Heart left ventricle (tissue), 16 donors: ENCODE measurements at regions not wholly inside any gene's neighbourhood (a gene's known extent, or its start where the extent isn't known, plus 50 kb on each side); places are given as distances from the start of the nearest gene placed in this dataset.

Source experiments
- ATAC-seq, 4 donors: fragments of 200-7000 bp; cut with Tn5 transposase; one replicate each; pipeline ENCODE4 v1.9.1; 2020 to 2022; ENCODE audit warnings: moderate library complexity in 4 of 4, mild to moderate bottlenecking in 3 of 4, moderate number of reproducible peaks in 1 of 4
- DNase-seq, 5 donors: peaks; one replicate each; pipeline ENCODE4 v3.0.0-alpha.2; 2020
- H3K27ac ChIP-seq, 12 donors: fragments of 200-600 bp; sonication (generic) in 4 of 12; one replicate each; pipeline versions ENCODE4 v1.5.0 to v1.8.0; 2016 to 2022; ENCODE audit warnings: mild to moderate bottlenecking in 2 of 12
- H3K27me3 ChIP-seq, 9 donors: fragments of 200-600 bp; sonication (generic) in 2 of 9; one replicate each; pipeline versions ENCODE4 v1.5.1 to v1.8.0; 2016 to 2022; ENCODE audit warnings: mild to moderate bottlenecking in 3 of 9
- H3K36me3 ChIP-seq, 9 donors: fragments of 200-600 bp; sonication (generic) in 2 of 9; one replicate each; pipeline versions ENCODE4 v1.5.0 to v1.8.0; 2018 to 2022; ENCODE audit warnings: mild to moderate bottlenecking in 2 of 9
- H3K4me1 ChIP-seq, 12 donors: fragments of 200-600 bp; sonication (generic) in 4 of 12; one replicate each; pipeline versions ENCODE4 v1.5.0 to v1.8.0; 2016 to 2022; ENCODE audit warnings: mild to moderate bottlenecking in 3 of 12
- H3K4me3 ChIP-seq, 12 donors: fragments of 200-600 bp; sonication (generic) in 4 of 12; one replicate each; pipeline versions ENCODE4 v1.5.0 to v1.8.0; 2017 to 2022; ENCODE audit warnings: mild to moderate bottlenecking in 9 of 12, moderate library complexity in 4 of 12
- H3K9me3 ChIP-seq, 12 donors: fragments of 200-600 bp; sonication (generic) in 4 of 12; one replicate each; pipeline versions ENCODE4 v1.5.0 to v1.8.0; 2016 to 2022; ENCODE audit warnings: mild to moderate bottlenecking in 1 of 12
- POLR2A ChIP-seq, 2 donors: fragments of 450-650 bp; IDR thresholded peaks; one replicate each; pipeline ENCODE4 v1.6.1; 2017; ENCODE audit warnings: antibody characterized with exemption in 2 of 2, mild to moderate bottlenecking in 2 of 2, moderate library complexity in 2 of 2
- WGBS, 4 donors: extraction: QIAGEN DNeasy Blood & Tissue Kit in 2 of 4; methylation state at CpG; one replicate each; pipeline versions ENCODE4 v1.1.5 to v1.1.7; 2013 to 2018; 5-methylcytosine and 5-hydroxymethylcytosine counted together
- intact Hi-C, 10 donors: fragments of 100-400 bp; cut with DNase I; formaldehyde crosslinking; loops; one replicate each; pipeline versions ENCODE4 v1.11.1 to v1.14.2; 2022
- TF ChIP-seq, protein P1 (sequence below), 12 donors: fragments of 200-600 bp; sonication (generic) in 4 of 12; IDR thresholded peaks; one replicate each; pipeline versions ENCODE4 v1.5.0 to v1.8.0; 2018 to 2022; ENCODE audit warnings: antibody characterized with exemption in 12 of 12, mild to moderate bottlenecking in 5 of 12
- donor health status: ischemic (EF 13 %, LVEDD 7.1; RV severe dilation, severe dysfunction).
- donor health status: healthy with polysubstance abuse.
- donor health status: DM: no; HTN: yes; CAD: no.
- donor health status: DM: no; HTN: no; CAD: no.
- donor health status: ischemic (EF 25% LVEDD 6.9; RV normal size, moderate dysfunction).
- donor health status: ischemic (EF 25% LVEDD 5.7; RV mildly dilated, moderate dysfunction).
- donor health status: healthy.
- donor health status: DM: yes; HTN: yes; CAD: no.
- donor health status: ischemic (EF 35%, LVEDD 5.7; RV mildly dilated, moderate dysfunction).
- donor health status: nonischemic (EF 11% LVEDD 7.7; RV severe dilation, severe dysfunction).
- donor health status: DM: yes; HTN: yes; CAD: no.
- donor health status: PGD.
- donor health status: ischemic (EF 29% LVEDD 5.4; RV normal size, mild dysfunction).
- donor health status: nonischemic (EF 23%, LVEDD 6.1; RV moderate dilation, normal function).

DNA sequence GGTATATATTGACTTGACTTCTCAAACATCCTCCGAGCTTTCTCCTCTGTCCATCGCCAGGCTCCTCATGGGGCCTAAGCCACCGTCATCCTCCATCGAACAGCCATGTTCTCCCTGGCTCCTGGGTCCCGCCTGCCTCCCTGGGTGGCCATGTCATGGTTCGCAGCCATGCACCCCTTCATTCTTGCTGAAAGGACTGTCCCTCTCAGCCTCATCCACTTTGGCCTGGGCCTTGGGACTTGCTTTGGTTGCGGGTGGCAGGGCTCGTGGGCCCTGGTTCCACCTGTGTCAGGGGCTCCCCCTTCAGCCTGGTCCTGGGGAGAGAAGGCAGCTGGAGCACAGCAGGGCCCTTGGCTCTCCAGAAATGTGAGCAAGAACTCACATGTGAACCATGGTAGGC, 183.8 kb downstream of the KATNAL1 start:
- ATAC-seq, result no peak

DNA sequence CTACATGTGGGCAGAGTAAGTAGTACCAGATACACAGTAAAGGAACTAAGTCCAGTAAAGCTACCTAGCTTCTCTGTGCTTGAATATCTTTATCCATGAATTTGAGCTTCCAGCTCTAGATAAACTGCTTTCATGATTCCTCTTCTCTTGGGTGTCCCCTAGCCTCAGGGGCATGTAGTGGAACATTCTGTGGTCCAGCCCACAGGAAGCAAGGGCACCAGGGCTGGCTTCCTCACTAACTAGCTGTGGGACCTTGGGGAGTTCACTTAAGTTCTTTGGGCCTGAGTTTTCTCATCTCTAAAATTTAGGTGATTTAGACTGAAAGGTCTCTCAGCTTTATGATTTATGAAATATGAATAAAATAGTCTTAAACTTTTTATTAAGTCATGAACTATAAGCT, 185.7 kb downstream of the KATNAL1 start:
- no peak for ATAC-seq
- no peaks in the 10 kb centered on the region for H3K9me3 ChIP-seq
- H3K27me3 ChIP-seq, result peaks cover 0 to 18% (median 0%) of the 10 kb centered on the region in 9 donors
- no peak for DNase-seq
- H3K4me1 ChIP-seq, result peaks cover 0 to under 1% (median 0%) of the 10 kb centered on the region in 12 donors
- no peak for TF ChIP-seq POLR2A (IDR thresholded peaks at IDR 0.05)
- TF ChIP-seq, protein P1, sequence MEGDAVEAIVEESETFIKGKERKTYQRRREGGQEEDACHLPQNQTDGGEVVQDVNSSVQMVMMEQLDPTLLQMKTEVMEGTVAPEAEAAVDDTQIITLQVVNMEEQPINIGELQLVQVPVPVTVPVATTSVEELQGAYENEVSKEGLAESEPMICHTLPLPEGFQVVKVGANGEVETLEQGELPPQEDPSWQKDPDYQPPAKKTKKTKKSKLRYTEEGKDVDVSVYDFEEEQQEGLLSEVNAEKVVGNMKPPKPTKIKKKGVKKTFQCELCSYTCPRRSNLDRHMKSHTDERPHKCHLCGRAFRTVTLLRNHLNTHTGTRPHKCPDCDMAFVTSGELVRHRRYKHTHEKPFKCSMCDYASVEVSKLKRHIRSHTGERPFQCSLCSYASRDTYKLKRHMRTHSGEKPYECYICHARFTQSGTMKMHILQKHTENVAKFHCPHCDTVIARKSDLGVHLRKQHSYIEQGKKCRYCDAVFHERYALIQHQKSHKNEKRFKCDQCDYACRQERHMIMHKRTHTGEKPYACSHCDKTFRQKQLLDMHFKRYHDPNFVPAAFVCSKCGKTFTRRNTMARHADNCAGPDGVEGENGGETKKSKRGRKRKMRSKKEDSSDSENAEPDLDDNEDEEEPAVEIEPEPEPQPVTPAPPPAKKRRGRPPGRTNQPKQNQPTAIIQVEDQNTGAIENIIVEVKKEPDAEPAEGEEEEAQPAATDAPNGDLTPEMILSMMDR (IDR thresholded peaks at IDR 0.05), result no peak
- no peak overlapping the region for H3K27ac ChIP-seq
- intact Hi-C loops, result no loop called here
- H3K4me3 ChIP-seq, result no peak overlapping the region
- no peaks in the 10 kb centered on the region for H3K36me3 ChIP-seq

More for the DNA sequence above, 183.8 kb downstream of the KATNAL1 start:
- Histone ChIP-seq H3K9me3 (no peaks in the 10 kb centered on the region), H3K36me3 (no peaks in the 10 kb centered on the region), H3K27ac (no peak overlapping the region), H3K4me3 (no peak overlapping the region), H3K27me3 (peaks cover 0 to 18% (median 0%) of the 10 kb centered on the region in 9 donors), H3K4me1 (peaks cover 0 to 7% (median 0%) of the 10 kb centered on the region in 12 donors)
- no peak for DNase-seq
- intact Hi-C loops, result no loop called here
- TF ChIP-seq POLR2A (IDR thresholded peaks at IDR 0.05), result no peak
- TF ChIP-seq, protein P1 (IDR thresholded peaks at IDR 0.05), result no peak
- 95 to 97% (median 96%) methylated on average over 7 to 8 of the region's 8 CpGs for WGBS, 4 donors

DNA sequence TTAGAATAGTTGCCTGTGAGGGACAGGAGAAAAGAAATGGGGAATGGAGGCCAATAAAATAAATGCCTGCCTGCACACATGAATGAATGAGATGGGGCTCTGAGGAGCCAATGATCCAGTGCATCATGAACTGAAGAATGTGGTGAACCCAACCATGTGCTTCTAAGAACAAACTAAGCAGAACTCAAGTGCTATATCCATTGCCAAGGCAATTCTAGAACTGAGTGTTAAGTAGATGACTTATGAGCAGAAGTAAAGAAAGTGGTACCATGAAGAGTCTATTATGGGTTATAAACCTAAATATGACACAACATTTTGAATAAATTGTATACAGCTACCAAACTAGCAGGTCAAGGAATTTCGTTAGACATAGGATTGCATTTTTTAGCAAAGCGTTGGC, 186.1 kb downstream of the KATNAL1 start:
- WGBS, 4 donors, result 64 to 92% (median 88%) methylated on average over 2 of the region's 2 CpGs
- TF ChIP-seq, protein P1 (IDR thresholded peaks at IDR 0.05), result no peak
- TF ChIP-seq POLR2A (IDR thresholded peaks at IDR 0.05), result no peak
- ATAC-seq (no peak), DNase-seq (no peak)
- no peak overlapping the region for H3K4me3 ChIP-seq
- no peaks in the 10 kb centered on the region for H3K9me3 ChIP-seq
- peaks cover 0 to 18% (median 0%) of the 10 kb centered on the region in 9 donors for H3K27me3 ChIP-seq
- no peaks in the 10 kb centered on the region for H3K36me3 ChIP-seq
- no peak overlapping the region for H3K27ac ChIP-seq
- intact Hi-C loops, result no loop called here
- no peaks in the 10 kb centered on the region for H3K4me1 ChIP-seq

DNA sequence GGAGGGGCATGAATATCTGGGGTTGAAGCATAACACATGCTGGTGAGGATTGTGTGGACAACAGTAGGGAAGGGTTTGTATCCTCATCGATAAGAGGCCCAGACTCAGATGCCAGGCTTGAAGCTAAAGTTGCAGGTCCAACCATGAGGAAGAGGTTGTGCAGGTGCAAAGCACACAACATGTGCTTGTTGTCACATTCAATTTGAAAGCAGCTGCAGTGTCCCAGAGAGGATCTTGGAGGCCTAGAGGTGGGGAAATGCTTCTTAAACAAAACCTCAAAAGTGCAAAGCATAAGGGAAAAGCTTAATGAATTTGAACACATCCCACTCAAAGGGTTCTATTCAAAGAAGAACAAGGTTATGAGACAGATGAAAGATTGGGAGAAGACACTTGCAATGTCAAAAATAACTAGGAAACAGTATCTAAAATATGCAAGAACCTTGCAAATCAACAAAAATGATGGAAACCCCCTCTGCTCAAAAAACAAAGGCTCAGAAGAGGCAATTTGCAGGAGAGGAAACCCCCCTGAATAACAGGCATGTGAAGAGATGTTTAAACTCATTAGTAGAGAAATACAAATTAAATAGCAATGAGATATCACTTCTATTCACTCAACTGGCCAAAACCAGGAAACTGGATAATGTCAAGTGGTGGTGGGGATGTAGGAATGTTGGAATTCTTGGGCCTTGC, 187.1 kb downstream of the KATNAL1 start:
- intact Hi-C loops, result no loop called here
- no peak for TF ChIP-seq POLR2A (IDR thresholded peaks at IDR 0.05)
- TF ChIP-seq, protein P1 (IDR thresholded peaks at IDR 0.05), result no peak
- DNase-seq, result no peak
- no peak for ATAC-seq
- Histone ChIP-seq H3K9me3 (no peaks in the 10 kb centered on the region), H3K27me3 (peaks cover 0 to 18% (median 0%) of the 10 kb centered on the region in 9 donors), H3K4me1 (peaks cover 0 to 5% (median 3%) of the 10 kb centered on the region in 12 donors), H3K27ac (peak overlapping the region in 1 of 12 donors; percentile 28), H3K4me3 (no peak overlapping the region), H3K36me3 (no peaks in the 10 kb centered on the region)
- WGBS, 4 donors, result 67 to 87% (median 83%) methylated on average over 1 of the region's 1 CpG
